ENCODE measurements at regions not wholly inside any gene's neighbourhood (a gene's known extent, or its start where the extent isn't known, plus 50 kb on each side); places are given as distances from the start of the nearest gene placed in this dataset.

GRCh38 chr10:113279262-113279661 lies 273.6 kb upstream of the HABP2 start:
- TF ChIP-seq EZH2 (IDR thresholded peaks at IDR 0.05; ENCODE audit: low read length, missing control alignments): no peak
- TF ChIP-seq, protein P1, sequence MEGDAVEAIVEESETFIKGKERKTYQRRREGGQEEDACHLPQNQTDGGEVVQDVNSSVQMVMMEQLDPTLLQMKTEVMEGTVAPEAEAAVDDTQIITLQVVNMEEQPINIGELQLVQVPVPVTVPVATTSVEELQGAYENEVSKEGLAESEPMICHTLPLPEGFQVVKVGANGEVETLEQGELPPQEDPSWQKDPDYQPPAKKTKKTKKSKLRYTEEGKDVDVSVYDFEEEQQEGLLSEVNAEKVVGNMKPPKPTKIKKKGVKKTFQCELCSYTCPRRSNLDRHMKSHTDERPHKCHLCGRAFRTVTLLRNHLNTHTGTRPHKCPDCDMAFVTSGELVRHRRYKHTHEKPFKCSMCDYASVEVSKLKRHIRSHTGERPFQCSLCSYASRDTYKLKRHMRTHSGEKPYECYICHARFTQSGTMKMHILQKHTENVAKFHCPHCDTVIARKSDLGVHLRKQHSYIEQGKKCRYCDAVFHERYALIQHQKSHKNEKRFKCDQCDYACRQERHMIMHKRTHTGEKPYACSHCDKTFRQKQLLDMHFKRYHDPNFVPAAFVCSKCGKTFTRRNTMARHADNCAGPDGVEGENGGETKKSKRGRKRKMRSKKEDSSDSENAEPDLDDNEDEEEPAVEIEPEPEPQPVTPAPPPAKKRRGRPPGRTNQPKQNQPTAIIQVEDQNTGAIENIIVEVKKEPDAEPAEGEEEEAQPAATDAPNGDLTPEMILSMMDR (conservative IDR thresholded peaks at IDR 0.05 in 1 of 2, IDR thresholded peaks at IDR 0.05 in 1 of 2; ENCODE audit: low read depth in 1 of 2, low read length in 2 of 2): no peak

All from fibroblast of lung (primary cell).